HG02642 (cell line): ENCODE measurements at regions not wholly inside any gene's neighbourhood (a gene's known extent, or its start where the extent isn't known, plus 50 kb on each side); places are given as distances from the start of the nearest gene placed in this dataset.
"Not testable (repeated sequence)": the region's sequence is repeated elsewhere in the genome, so short reads cannot be mapped to it uniquely, and the experiment has no call there.

Experiments
- ATAC-seq: cut with Tn5 transposase; IDR thresholded peaks from one replicate; pipeline ENCODE4 v1.9.1; 2021; ENCODE audit warnings: mild to moderate bottlenecking; ENCODE audit not compliant: unreplicated experiment, poor library complexity

DNA sequence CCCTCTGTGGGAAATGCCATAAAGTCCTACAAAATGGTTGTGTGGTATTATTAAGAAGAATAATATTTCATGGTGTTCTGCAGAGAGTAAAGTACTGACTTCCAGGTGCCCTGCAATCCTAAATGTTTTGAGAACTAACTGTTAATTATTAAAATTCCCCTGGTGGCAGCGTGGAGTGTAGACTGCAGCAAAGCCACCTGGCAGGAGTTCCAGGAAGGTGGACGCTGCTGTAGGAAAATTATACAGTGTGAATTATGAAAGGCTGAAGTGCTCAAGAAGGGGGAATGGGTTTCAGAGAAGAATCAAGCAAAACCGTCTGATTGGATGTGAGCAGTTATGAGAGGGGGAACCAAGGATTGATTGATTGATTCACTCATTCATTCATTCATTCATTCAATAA, 572.4 kb upstream of the PPP2R3A start:
- no peak for ATAC-seq

DNA sequence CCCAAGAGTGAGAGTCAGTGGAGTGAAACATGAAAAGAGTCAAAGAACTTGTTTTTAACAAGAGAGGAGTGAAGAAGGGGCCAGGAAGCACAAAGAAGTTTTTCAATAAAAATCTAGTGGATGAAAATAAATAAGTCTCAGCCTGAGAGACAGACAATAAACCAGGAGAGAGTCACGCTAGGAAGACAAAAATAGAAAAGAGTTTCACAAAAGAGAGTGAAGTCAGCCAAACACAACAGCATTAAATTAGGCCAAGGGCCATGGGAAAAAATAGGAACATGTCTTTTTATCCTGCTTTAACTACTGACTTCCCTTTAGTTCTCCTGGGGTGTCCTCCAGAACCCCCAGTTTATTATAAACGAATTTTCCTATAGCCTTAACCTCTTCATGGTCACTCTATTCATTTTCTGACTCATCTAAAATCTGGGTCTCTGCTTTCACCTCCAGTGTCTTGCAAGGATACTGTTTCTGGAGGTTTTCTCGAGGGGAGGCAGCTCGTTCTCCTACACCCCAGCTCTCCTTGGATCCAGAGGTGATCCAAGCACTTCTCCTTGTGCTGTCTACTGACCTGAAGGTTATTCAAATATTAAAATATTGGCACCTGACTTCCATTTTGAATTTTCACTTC, 571.5 kb upstream of the PPP2R3A start:
- no peak for ATAC-seq

- no peak for ATAC-seq
Observed at GRCh38 chr3:135412475-135412874, 553.1 kb upstream of the PPP2R3A start.

DNA sequence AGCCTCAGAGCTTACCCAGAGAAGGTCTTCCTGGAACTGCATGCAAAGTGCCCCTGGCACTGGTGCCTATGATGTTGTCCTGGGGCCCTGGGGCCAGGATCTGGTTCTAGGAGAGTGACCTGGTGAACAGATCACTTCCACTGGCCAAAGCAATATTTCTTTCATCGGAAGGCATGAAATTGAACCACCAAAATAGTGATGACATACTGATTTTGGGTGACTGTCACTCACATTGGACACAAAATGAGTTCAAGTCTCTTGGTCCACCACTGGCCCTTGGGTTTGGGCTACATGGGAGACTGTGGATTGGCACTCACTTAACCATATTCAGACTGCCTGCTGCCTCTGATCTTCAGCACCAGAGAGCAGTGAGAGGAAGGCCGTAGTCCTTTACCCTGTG, 549.3 kb upstream of the PPP2R3A start:
- no peak for ATAC-seq

DNA sequence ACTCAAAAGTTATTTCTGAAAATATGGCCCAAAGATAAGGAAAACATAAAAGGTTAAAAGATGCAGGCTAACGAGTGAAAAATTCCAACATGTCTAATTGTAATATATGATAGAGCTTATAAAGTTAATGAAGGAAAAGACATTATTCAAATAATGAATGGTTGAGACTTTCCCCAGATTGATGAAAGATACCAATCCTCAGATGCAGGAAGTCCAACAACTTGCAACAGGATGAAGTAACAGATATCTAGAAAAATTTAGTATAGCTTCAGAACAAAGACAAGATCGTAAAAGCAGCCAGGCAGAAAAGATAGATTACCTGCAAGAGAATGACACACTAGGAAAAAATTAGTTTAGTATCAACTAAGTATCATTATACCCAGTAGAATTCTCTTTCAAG, 546.4 kb upstream of the PPP2R3A start:
- ATAC-seq, result no peak

GRCh38 chr3:135426508-135426907, 539.0 kb upstream of the PPP2R3A start:
- ATAC-seq, result no peak

GRCh38 chr3:135432402-135432801, 533.1 kb upstream of the PPP2R3A start:
- no peak for ATAC-seq

DNA sequence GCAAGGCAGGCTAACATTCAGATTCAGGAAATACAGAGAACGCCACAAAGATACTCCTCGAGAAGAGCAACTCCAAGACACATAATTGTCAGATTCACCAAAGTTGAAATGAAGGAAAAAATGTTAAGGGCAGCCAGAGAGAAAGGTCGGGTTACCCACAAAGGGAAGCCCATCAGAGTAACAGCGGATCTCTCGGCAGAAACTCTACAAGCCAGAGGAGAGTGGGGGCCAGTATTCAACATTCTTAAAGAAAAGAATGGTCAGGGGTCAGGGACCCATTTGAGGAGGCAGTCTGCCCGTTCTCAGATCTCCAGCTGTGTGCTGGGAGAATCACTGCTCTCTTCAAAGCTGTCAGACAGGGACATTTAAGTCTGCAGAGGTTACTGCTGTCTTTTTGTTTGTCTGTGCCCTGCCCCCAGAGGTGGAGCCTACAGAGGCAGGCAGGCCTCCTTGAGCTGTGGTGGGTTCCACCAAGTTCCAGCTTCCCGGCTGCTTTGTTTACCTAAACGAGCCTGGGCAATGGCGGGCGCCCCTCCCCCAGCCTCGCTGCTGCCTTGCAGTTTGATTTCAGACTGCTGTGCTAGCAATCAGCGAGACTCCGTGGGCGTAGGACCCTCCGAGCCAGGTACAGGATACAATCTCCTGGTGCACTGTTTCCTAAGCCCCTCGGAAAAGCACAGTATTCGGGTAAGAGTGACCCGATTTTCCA, 526.5 kb upstream of the PPP2R3A start:
- ATAC-seq, result not testable (repeated sequence)

DNA sequence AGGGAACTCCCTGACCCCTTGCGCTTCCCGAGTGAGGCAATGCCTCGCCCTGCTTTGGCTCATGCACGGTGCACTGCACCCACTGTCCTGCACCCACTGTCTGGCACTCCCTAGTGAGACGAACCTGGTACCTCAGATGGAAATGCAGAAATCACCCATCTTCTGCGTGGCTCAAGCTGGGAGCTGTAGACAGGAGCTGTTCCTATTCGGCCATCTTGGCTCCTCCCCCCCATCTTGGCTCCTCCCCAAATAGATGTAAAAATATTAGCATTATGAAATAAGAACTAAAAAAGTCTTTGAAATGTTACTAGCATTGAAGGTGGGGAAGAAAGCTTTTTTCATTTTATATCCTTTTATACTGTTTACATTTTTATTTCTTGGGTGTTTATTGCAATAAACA, 525.9 kb upstream of the PPP2R3A start:
- not testable (repeated sequence) for ATAC-seq

GRCh38 chr3:135440233-135440632, 525.3 kb upstream of the PPP2R3A start:
- no peak for ATAC-seq

DNA sequence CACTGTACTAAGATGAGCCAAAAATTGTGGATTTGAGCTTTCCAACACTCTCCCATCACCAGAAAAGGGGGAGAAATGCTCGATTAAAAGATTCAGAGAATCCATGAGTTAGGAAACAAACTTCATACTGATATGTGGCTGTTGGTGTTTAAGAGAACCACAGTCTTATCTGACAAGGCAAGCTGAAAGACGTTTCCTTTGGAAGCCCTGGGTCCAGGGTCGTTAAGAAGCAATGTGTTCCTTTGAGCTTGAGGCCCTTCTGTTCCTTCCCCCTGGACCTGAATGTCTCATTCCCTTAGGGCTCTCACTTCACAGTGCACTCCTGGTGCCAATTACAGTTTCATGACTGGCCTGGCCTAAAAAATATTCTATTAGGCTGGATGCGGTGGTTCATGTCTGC, 524.8 kb upstream of the PPP2R3A start:
- no peak for ATAC-seq

DNA sequence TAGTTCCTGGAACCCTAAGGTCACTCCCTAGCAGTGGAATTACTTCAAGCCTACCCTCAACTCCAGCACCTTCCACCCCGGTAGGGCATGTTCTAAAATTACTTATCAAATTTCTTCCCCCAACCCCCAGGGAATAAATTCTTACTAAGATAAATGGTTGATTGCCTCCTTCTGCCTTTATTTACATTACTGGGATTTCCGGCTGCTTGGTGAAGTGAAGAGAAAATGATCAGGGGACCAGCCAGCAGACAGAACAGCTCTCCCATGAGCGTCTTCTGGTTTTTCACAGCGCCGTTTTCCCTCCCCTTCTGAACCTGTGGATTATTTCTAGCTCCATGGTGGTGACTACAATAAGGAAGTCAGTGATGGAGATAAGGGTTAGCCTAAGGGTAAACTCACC, 521.5 kb upstream of the PPP2R3A start:
- no peak for ATAC-seq

DNA sequence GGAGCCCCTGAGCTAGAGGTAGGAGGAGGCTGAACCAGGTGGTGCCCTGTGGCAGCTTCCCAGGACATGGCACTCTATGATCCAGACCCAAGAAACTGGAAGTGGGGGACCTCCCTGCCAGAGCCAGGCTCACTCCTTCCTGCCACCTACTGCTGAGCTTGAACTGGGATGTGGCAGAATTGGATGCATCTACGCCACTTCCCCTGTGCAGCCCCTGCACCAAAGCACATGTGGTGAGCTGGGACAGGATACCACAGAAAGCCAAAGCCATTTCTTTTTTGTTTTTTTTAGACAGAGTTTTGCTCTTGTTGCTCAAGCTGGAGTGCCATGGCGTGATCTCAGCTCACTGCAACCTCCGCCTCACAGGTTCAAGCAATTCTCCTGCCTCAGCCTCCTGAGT, 518.0 kb upstream of the PPP2R3A start:
- no peak for ATAC-seq

GRCh38 chr3:135448520-135448919, 517.0 kb upstream of the PPP2R3A start:
- ATAC-seq, result no peak

DNA sequence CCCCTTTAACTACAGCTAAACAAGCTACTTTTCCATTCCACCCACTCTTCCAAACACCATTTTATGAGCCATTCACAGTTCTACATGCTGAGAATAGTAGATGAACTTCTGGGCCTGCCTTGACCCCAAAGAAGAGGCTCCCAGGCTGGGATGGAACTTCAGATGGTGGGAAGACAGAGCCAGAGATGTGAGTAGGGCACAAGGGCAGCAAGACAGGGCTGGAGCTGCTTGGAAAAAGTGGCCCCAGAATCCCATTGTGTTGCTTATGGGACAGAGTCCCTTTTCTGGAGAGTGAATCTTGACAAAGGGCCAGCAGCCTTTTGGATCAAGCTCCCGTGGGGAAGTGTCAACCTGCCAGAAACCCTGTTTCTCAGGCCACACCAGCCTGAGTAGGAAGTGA, 516.5 kb upstream of the PPP2R3A start:
- no peak for ATAC-seq

DNA sequence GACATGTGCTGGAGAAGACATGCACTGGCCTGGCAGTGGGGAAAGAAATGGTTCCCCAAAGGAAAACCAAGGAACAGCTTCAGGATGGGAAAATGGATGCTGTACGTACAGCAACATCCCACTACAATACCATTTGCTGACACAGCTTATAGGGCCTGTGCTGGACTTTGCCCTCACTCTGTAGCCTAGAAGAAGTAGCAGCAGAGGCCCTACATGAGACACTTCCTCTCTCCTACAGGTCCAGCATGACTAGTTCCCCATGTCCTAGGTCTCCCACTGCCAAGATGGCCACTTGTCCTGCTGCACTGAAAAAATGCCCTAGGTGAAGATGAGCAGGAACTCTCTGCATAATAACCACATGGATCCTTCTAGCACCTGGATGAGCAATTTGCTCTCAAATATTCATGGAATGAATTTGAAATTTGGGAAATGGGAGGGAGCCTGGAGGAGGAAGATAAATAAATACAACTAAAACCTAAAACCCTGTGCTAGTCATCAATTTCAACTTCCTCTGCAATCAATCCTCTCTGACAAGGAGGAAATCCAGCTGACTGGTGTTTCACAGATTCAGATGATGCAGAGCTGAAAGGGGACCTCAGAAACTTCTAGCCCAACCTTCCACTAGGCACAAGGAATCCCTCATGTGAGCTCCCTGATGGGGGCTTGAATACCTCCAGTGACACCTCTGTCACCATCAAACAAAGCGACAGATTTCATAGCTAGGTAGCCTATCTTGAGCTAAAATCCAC, 514.3 kb upstream of the PPP2R3A start:
- ATAC-seq, result no peak

DNA sequence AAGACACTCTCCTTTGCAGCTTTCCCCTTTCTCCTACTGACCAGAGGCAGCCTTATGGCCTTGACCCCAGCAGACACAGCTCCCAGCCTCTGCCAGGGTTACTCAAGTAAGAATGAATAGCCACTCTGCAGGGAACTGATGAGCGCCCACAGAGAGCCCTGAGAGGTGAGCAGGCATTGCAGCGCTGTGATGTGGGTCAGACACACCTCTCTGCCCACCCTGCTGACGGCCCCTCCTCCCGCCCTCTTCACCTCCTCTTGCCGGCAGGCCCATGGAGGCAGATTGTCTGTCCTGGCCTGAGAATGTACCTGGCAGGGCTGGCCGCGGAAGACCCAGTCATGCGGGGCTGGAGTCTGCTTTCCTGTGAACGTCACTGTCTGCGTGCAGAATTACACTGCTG, 512.6 kb upstream of the PPP2R3A start:
- ATAC-seq, result no peak

GRCh38 chr3:135453326-135453725, 512.2 kb upstream of the PPP2R3A start:
- ATAC-seq, result no peak

- ATAC-seq, result no peak
Observed at GRCh38 chr3:135454890-135455289, 510.6 kb upstream of the PPP2R3A start.

- no peak for ATAC-seq
Observed at GRCh38 chr3:135456108-135456790, 509.3 kb upstream of the PPP2R3A start.
